GM19238 (cell line): ENCODE measurements at regions not wholly inside any gene's neighbourhood (a gene's known extent, or its start where the extent isn't known, plus 50 kb on each side); places are given as distances from the start of the nearest gene placed in this dataset.

Experiments used
- DNase-seq: peaks from one replicate; pipeline ENCODE4 v3.0.0; 2011; ENCODE audit warnings: low spot score; ENCODE audit not compliant: insufficient read length

- DNase-seq, result no peak
Observed at GRCh38 chr2:47315475-47315874, 53.6 kb upstream of the EPCAM start.

GRCh38 chr2:47313728-47314127 lies 55.4 kb upstream of the EPCAM start:
- no peak for DNase-seq

- DNase-seq, result no peak
Observed at GRCh38 chr2:47313141-47313691, 55.9 kb upstream of the EPCAM start.

GRCh38 chr2:47312491-47312850 lies 56.6 kb upstream of the EPCAM start:
- no peak for DNase-seq

- no peak for DNase-seq
Observed at GRCh38 chr2:47311764-47312490, 57.2 kb upstream of the EPCAM start.

- DNase-seq, result no peak
Observed at GRCh38 chr2:47310801-47311560, 58.1 kb upstream of the EPCAM start.

GRCh38 chr2:47309952-47310800 lies 58.9 kb upstream of the EPCAM start:
- DNase-seq, result peak; percentile 78

GRCh38 chr2:47309472-47309951 lies 59.6 kb upstream of the EPCAM start:
- DNase-seq, result no peak

- DNase-seq, result no peak
Observed at GRCh38 chr2:47307066-47307465, 62.0 kb upstream of the EPCAM start.

- no peak for DNase-seq
Observed at GRCh38 chr2:47304654-47305053, 64.5 kb upstream of the EPCAM start.

- no peak for DNase-seq
Observed at GRCh38 chr2:47303341-47304148, 65.6 kb upstream of the EPCAM start.

GRCh38 chr2:47302308-47302707 lies 66.8 kb upstream of the EPCAM start:
- DNase-seq, result no peak

- no peak for DNase-seq
Observed at GRCh38 chr2:47301731-47302130, 67.4 kb upstream of the EPCAM start.

GRCh38 chr2:47301277-47301618 lies 67.9 kb upstream of the EPCAM start:
- DNase-seq, result no peak

- DNase-seq, result no peak
Observed at GRCh38 chr2:47300609-47301276, 68.4 kb upstream of the EPCAM start.

GRCh38 chr2:47300081-47300480 lies 69.0 kb upstream of the EPCAM start:
- no peak for DNase-seq

- DNase-seq, result no peak
Observed at GRCh38 chr2:47299555-47299954, 69.6 kb upstream of the EPCAM start.

GRCh38 chr2:47298771-47299170 lies 70.3 kb upstream of the EPCAM start:
- no peak for DNase-seq

GRCh38 chr2:47297767-47298425 lies 71.2 kb upstream of the EPCAM start:
- no peak for DNase-seq
